Activated CD4-positive, alpha-beta T cell treated with anti-CD3 and anti-CD28 coated beads, Interleukin-2, amount 10 ng/mL, durations not matched to agents 24 days and 14 days (primary cell): ENCODE measurements at regions not wholly inside any gene's neighbourhood (a gene's known extent, or its start where the extent isn't known, plus 50 kb on each side); places are given as distances from the start of the nearest gene placed in this dataset.

Source experiments
- DNase-seq: peaks from one replicate; pipeline ENCODE4 v3.0.0; 2022
- H3K27ac Mint-ChIP-seq: one replicate; pipeline ENCODE4 v1.8.0; 2022; ENCODE audit warnings: mild to moderate bottlenecking, mixed read lengths
- H3K27me3 Mint-ChIP-seq: one replicate; pipeline ENCODE4 v1.8.0; 2022; ENCODE audit warnings: mixed read lengths
- H3K36me3 Mint-ChIP-seq: one replicate; pipeline ENCODE4 v1.8.0; 2022; ENCODE audit warnings: low read depth, mild to moderate bottlenecking, mixed read lengths
- H3K4me1 Mint-ChIP-seq: one replicate; pipeline ENCODE4 v1.8.0; 2021; ENCODE audit warnings: mixed read lengths
- H3K4me3 Mint-ChIP-seq: one replicate; pipeline ENCODE4 v1.8.0; 2022; ENCODE audit warnings: mild to moderate bottlenecking, moderate library complexity, mixed read lengths
- H3K9me3 Mint-ChIP-seq: one replicate; pipeline ENCODE4 v1.8.0; 2021; ENCODE audit warnings: mixed read lengths
- intact Hi-C: fragments of 100-400 bp; cut with micrococcal nuclease; formaldehyde crosslinking; loops from one replicate; pipeline ENCODE4 v1.15.1; 2023

- Mint-ChIP-seq H3K4me3 (no peak overlapping the region), H3K4me1 (peaks cover under 1% of the 10 kb centered on the region), H3K9me3 (no peaks in the 10 kb centered on the region), H3K36me3 (no peaks in the 10 kb centered on the region), H3K27me3 (peaks cover 2% of the 10 kb centered on the region), H3K27ac (no peak overlapping the region)
- intact Hi-C loops: no loop called here
- no peak for DNase-seq
Observed at GRCh38 chr2:387980-388421, 100.1 kb upstream of the ALKAL2 start.

GRCh38 chr2:386406-387103 lies 98.7 kb upstream of the ALKAL2 start:
- Mint-ChIP-seq H3K4me3 (no peak overlapping the region), H3K9me3 (no peaks in the 10 kb centered on the region), H3K27ac (no peak overlapping the region), H3K36me3 (no peaks in the 10 kb centered on the region), H3K4me1 (no peaks in the 10 kb centered on the region), H3K27me3 (peaks cover 3% of the 10 kb centered on the region)
- DNase-seq: no peak
- intact Hi-C loops: no loop called here

DNA sequence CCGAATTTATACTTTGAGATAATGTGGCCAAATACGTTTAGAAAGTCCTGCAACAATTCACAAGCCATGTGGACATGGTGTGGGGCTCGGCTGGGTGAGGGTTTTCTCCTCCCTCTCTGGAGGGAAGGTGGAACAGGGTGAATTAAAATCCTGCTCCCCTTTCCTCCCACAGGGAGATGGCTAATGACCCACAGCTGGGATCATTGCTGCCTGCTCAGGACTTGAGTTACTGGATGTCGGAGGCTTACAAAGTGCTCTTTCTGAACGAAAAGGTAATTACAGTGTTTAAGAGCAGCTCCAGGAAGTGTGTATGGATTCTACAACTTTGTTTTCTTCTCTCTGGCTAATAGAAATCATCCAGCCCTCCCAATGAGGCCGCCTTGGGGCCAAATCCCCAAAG lies 97.9 kb upstream of the ALKAL2 start:
- Mint-ChIP-seq H3K9me3 (no peaks in the 10 kb centered on the region), H3K27ac (no peak overlapping the region), H3K27me3 (peaks cover 3% of the 10 kb centered on the region), H3K4me3 (no peak overlapping the region), H3K36me3 (no peaks in the 10 kb centered on the region), H3K4me1 (no peaks in the 10 kb centered on the region)
- intact Hi-C loops: no loop called here
- DNase-seq: no peak

DNA sequence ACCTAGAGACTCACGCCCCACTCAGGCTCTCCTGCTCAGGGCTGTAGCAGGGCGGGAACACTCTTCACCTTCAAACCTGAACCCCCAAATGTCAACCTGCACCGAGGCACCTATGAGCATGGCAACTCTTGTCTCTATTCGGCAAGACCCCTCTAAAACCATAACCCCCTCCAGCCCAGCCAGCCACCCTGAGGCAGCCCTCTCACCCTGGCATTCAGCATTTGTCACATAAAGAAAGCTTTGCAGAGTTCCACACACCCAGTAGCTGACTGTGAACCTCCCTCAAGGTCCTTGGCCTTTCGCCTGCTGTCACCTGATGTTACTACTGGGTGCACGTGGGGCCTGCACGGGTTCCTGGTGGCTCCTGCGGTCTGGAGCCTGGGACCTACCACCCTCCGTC lies 97.2 kb upstream of the ALKAL2 start:
- Mint-ChIP-seq H3K36me3 (no peaks in the 10 kb centered on the region), H3K4me1 (no peaks in the 10 kb centered on the region), H3K4me3 (no peak overlapping the region), H3K27me3 (peaks cover 3% of the 10 kb centered on the region), H3K27ac (no peak overlapping the region), H3K9me3 (no peaks in the 10 kb centered on the region)
- intact Hi-C loops: no loop called here
- DNase-seq: no peak

- H3K27ac Mint-ChIP-seq: no peak overlapping the region
- H3K27me3 Mint-ChIP-seq: peaks cover 3% of the 10 kb centered on the region
- no peaks in the 10 kb centered on the region for H3K36me3 Mint-ChIP-seq
- intact Hi-C loops: no loop called here
- H3K4me1 Mint-ChIP-seq: no peaks in the 10 kb centered on the region
- no peak for DNase-seq
- no peak overlapping the region for H3K4me3 Mint-ChIP-seq
- no peaks in the 10 kb centered on the region for H3K9me3 Mint-ChIP-seq
Observed at GRCh38 chr2:383888-384287, 96.0 kb upstream of the ALKAL2 start.

GRCh38 chr2:383178-383577 lies 95.3 kb upstream of the ALKAL2 start:
- peaks cover under 1% of the 10 kb centered on the region for H3K9me3 Mint-ChIP-seq
- intact Hi-C loops: no loop called here
- no peak overlapping the region for H3K4me3 Mint-ChIP-seq
- no peak overlapping the region for H3K27ac Mint-ChIP-seq
- no peak for DNase-seq
- no peaks in the 10 kb centered on the region for H3K4me1 Mint-ChIP-seq
- H3K36me3 Mint-ChIP-seq: no peaks in the 10 kb centered on the region
- peaks cover 5% of the 10 kb centered on the region for H3K27me3 Mint-ChIP-seq

GRCh38 chr2:382728-383022 lies 94.8 kb upstream of the ALKAL2 start:
- H3K4me3 Mint-ChIP-seq: no peak overlapping the region
- intact Hi-C loops: no loop called here
- H3K4me1 Mint-ChIP-seq: no peaks in the 10 kb centered on the region
- peaks cover 6% of the 10 kb centered on the region for H3K9me3 Mint-ChIP-seq
- H3K27ac Mint-ChIP-seq: no peak overlapping the region
- H3K36me3 Mint-ChIP-seq: no peaks in the 10 kb centered on the region
- DNase-seq: no peak
- H3K27me3 Mint-ChIP-seq: peaks cover 7% of the 10 kb centered on the region

- DNase-seq: no peak
- Mint-ChIP-seq H3K36me3 (no peaks in the 10 kb centered on the region), H3K27ac (no peak overlapping the region), H3K4me3 (no peak overlapping the region), H3K27me3 (peaks cover 12% of the 10 kb centered on the region), H3K4me1 (no peaks in the 10 kb centered on the region), H3K9me3 (peaks cover 11% of the 10 kb centered on the region)
- intact Hi-C loops: no loop called here
Observed at GRCh38 chr2:381941-382727, 94.2 kb upstream of the ALKAL2 start.

- H3K27me3 Mint-ChIP-seq: peaks cover 10% of the 10 kb centered on the region
- DNase-seq: no peak
- no peak overlapping the region for H3K27ac Mint-ChIP-seq
- intact Hi-C loops: no loop called here
- no peak overlapping the region for H3K4me3 Mint-ChIP-seq
- peaks cover 12% of the 10 kb centered on the region for H3K9me3 Mint-ChIP-seq
- no peaks in the 10 kb centered on the region for H3K36me3 Mint-ChIP-seq
- no peaks in the 10 kb centered on the region for H3K4me1 Mint-ChIP-seq
Observed at GRCh38 chr2:381181-381580, 93.3 kb upstream of the ALKAL2 start.

DNA sequence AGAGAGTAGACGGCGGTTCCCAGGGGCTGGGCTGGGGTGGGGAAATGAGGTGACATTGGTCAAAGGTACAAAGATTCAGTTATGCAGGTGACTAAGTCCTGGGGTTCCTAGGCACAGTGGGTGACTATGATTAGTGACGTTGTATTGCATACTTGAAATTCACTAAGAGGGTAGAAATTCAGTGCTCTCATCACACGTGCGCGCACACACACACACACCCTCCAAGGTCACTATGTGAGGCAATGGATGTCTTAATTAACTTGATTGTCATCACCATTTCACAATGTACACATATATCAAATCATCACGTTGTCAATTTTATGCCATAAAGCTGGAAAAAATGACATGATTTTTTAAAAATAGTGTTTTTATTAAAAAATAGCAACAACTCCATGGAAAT lies 92.9 kb upstream of the ALKAL2 start:
- Mint-ChIP-seq H3K4me3 (no peak overlapping the region), H3K36me3 (no peaks in the 10 kb centered on the region)
- no peak for DNase-seq

GRCh38 chr2:380221-380620 lies 92.3 kb upstream of the ALKAL2 start:
- H3K27me3 Mint-ChIP-seq: peaks cover 12% of the 10 kb centered on the region
- H3K9me3 Mint-ChIP-seq: peaks cover 12% of the 10 kb centered on the region
- H3K27ac Mint-ChIP-seq: no peak overlapping the region
- intact Hi-C loops: no loop called here
- no peak for DNase-seq
- no peak overlapping the region for H3K4me3 Mint-ChIP-seq
- no peaks in the 10 kb centered on the region for H3K4me1 Mint-ChIP-seq
- no peaks in the 10 kb centered on the region for H3K36me3 Mint-ChIP-seq

More for the DNA sequence above, 92.9 kb upstream of the ALKAL2 start:
- Mint-ChIP-seq H3K27ac (no peak overlapping the region), H3K4me1 (no peaks in the 10 kb centered on the region), H3K9me3 (peaks cover 12% of the 10 kb centered on the region), H3K27me3 (peaks cover 10% of the 10 kb centered on the region)
- intact Hi-C loops: no loop called here

DNA sequence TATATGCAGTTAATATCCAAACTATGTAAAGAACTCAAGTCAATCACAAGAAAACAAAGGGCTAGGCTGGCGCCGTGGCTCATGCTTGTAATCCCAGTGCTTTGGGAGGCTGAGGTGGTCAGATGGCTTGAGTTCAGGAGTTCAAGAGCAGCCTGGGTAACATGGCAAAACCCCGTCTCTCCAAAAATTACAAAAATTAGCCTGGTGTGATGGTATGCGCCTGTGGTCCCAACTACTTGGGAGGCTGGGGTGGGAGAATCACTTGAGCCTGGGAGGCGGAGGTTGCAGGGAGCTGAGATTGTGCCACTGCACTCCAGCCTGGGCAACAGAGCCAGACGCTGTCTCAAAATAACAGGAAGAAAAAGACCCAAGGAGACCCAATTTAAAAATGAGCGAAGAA lies 91.9 kb upstream of the ALKAL2 start:
- peaks cover 12% of the 10 kb centered on the region for H3K27me3 Mint-ChIP-seq
- no peak overlapping the region for H3K27ac Mint-ChIP-seq
- H3K4me1 Mint-ChIP-seq: no peaks in the 10 kb centered on the region
- intact Hi-C loops: no loop called here
- H3K36me3 Mint-ChIP-seq: no peaks in the 10 kb centered on the region
- H3K4me3 Mint-ChIP-seq: no peak overlapping the region
- H3K9me3 Mint-ChIP-seq: peaks cover 12% of the 10 kb centered on the region
- DNase-seq: no peak

DNA sequence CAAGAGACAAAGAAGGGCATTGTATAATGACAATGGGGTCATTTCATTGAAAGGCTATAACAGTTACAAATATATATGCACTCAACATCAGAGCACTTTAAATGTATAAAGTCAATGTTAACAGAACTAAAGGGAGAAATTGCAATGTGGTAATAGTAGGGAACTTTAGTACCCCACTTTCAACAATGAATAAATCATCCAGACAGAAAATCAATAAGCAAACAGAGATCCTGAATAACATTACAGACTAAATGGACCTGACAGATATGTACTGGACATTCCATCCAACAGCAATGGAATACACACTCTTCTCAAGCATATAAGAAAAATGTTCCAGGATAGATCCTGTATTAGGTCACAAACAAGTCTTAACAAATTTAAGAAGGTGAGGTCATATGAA lies 90.5 kb upstream of the ALKAL2 start:
- no peak for DNase-seq
- H3K4me1 Mint-ChIP-seq: no peaks in the 10 kb centered on the region
- intact Hi-C loops: no loop called here
- H3K4me3 Mint-ChIP-seq: no peak overlapping the region
- peaks cover 12% of the 10 kb centered on the region for H3K9me3 Mint-ChIP-seq
- peaks cover 14% of the 10 kb centered on the region for H3K27me3 Mint-ChIP-seq
- no peak overlapping the region for H3K27ac Mint-ChIP-seq
- H3K36me3 Mint-ChIP-seq: no peaks in the 10 kb centered on the region

DNA sequence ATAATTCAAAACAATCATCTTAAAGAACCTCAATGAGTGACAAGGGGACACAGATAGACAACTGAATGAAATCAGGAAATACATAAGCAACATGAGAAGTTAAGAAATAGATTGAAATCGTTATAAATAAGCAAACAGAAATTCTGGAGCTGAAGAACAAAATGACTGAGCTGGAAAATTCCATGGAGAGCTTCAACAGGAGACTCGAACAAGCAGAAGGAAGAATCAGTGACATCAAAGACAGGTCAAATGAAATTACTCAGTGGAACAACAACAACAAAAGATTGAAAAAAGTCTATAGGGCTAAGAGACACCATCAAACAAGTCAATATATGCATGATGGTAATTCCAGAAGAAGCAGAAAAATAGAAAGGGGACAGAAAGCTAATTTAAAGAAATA lies 89.5 kb upstream of the ALKAL2 start:
- intact Hi-C loops: no loop called here
- no peak for DNase-seq
- no peaks in the 10 kb centered on the region for H3K36me3 Mint-ChIP-seq
- H3K27ac Mint-ChIP-seq: no peak overlapping the region
- H3K4me3 Mint-ChIP-seq: no peak overlapping the region
- H3K4me1 Mint-ChIP-seq: no peaks in the 10 kb centered on the region
- H3K9me3 Mint-ChIP-seq: peaks cover 12% of the 10 kb centered on the region
- H3K27me3 Mint-ChIP-seq: peaks cover 14% of the 10 kb centered on the region

GRCh38 chr2:375956-376307 lies 88.0 kb upstream of the ALKAL2 start:
- Mint-ChIP-seq H3K4me3 (no peak overlapping the region), H3K36me3 (no peaks in the 10 kb centered on the region), H3K9me3 (peaks cover 12% of the 10 kb centered on the region), H3K4me1 (no peaks in the 10 kb centered on the region), H3K27me3 (peaks cover 14% of the 10 kb centered on the region), H3K27ac (no peak overlapping the region)
- DNase-seq: no peak
- intact Hi-C loops: no loop called here
